ENCODE measurements at regions not wholly inside any gene's neighbourhood (a gene's known extent, or its start where the extent isn't known, plus 50 kb on each side); places are given as distances from the start of the nearest gene placed in this dataset.

DNA sequence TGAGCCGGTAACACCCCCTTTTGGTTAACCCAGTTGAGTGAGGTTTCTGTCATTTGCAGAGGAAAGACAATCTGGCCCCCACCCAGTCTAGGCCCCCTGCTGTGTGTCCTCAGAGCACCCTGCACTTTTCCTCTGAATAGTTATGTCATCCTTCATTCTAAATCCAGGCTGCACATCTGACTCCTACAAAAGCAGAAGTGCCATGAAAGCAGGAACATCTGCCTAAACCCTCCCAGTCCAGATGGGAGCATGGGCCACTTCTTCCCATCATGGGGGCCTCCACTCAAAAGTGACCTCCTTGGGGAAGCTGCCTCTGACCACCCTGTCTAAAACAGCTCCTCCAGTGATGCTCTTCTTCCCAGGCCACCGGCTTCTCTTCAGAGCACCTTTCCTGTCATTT lies 53.7 kb upstream of the HMGXB4 start:
- TF ChIP-seq, protein P1, sequence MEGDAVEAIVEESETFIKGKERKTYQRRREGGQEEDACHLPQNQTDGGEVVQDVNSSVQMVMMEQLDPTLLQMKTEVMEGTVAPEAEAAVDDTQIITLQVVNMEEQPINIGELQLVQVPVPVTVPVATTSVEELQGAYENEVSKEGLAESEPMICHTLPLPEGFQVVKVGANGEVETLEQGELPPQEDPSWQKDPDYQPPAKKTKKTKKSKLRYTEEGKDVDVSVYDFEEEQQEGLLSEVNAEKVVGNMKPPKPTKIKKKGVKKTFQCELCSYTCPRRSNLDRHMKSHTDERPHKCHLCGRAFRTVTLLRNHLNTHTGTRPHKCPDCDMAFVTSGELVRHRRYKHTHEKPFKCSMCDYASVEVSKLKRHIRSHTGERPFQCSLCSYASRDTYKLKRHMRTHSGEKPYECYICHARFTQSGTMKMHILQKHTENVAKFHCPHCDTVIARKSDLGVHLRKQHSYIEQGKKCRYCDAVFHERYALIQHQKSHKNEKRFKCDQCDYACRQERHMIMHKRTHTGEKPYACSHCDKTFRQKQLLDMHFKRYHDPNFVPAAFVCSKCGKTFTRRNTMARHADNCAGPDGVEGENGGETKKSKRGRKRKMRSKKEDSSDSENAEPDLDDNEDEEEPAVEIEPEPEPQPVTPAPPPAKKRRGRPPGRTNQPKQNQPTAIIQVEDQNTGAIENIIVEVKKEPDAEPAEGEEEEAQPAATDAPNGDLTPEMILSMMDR (IDR thresholded peaks at IDR 0.05; ENCODE audit: low read depth, low read length), result no peak
- no peak for TF ChIP-seq POLR2A (IDR thresholded peaks at IDR 0.05; ENCODE audit: extremely low read depth, insufficient read length)
- TF ChIP-seq, protein P2, sequence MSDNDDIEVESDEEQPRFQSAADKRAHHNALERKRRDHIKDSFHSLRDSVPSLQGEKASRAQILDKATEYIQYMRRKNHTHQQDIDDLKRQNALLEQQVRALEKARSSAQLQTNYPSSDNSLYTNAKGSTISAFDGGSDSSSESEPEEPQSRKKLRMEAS (IDR thresholded peaks at IDR 0.05; ENCODE audit: low read depth, low read length), result no peak

Measured in NB4 (cell line).